Esophagus squamous epithelium (tissue), 5 donors: ENCODE measurements at regions not wholly inside any gene's neighbourhood (a gene's known extent, or its start where the extent isn't known, plus 50 kb on each side); places are given as distances from the start of the nearest gene placed in this dataset.

Experiments used
- DNase-seq: peaks from one replicate; lab custom pipeline; 2025; lab: John Stamatoyannopoulos, UW
- H3K27ac ChIP-seq, 4 donors: fragments of 200-600 bp; sonication (generic); one replicate each; pipeline ENCODE4 v1.5.1; 2016 to 2019; ENCODE audit warnings: mild to moderate bottlenecking in 1 of 4
- H3K27me3 ChIP-seq, 4 donors: fragments of 200-600 bp; sonication (generic); 1 replicate in 3 of 4; 2 replicates in 1 of 4; pipeline versions ENCODE4 v1.5.1 to v1.6.0; 2017 to 2021; ENCODE audit warnings: antibody characterized with exemption in 1 of 4
- H3K36me3 ChIP-seq, 3 donors: fragments of 200-600 bp; sonication (generic); one replicate each; pipeline ENCODE4 v1.5.1; 2016 to 2019
- H3K4me1 ChIP-seq, 3 donors: fragments of 200-600 bp; sonication (generic); one replicate each; pipeline ENCODE4 v1.5.1; 2017 to 2019
- H3K4me3 ChIP-seq, 4 donors: fragments of 200-600 bp; sonication (generic); 1 replicate in 3 of 4; 2 replicates in 1 of 4; pipeline ENCODE4 v1.5.1; 2016 to 2019; ENCODE audit warnings: mild to moderate bottlenecking in 2 of 4, moderate library complexity in 1 of 4
- H3K9me3 ChIP-seq, 3 donors: fragments of 200-600 bp; sonication (generic); one replicate each; pipeline ENCODE4 v1.5.1; 2016 to 2019
- POLR2A ChIP-seq, 4 donors: fragments of 450-650 bp; IDR thresholded peaks; one replicate each; pipeline ENCODE4 v1.6.1; 2017; ENCODE audit warnings: antibody characterized with exemption in 4 of 4, mild to moderate bottlenecking in 4 of 4, moderate library complexity in 3 of 4
- WGBS, 2 donors: methylation state at CpG; one replicate each; pipeline ENCODE4 v1.1.5; 2018; 5-methylcytosine and 5-hydroxymethylcytosine counted together
- intact Hi-C: fragments of 100-400 bp; cut with DNase I; formaldehyde crosslinking; loops from one replicate; pipeline ENCODE4 v1.15.0; 2022
- TF ChIP-seq, protein P1 (sequence below), 6 experiments: fragments of 450-650 bp in 4 of 6; fragments of 200-600 bp in 2 of 6; sonication (generic) in 2 of 6; IDR thresholded peaks; one replicate each; pipeline ENCODE4 v1.5.1; 2016 to 2019; ENCODE audit warnings: antibody characterized with exemption in 6 of 6, mild to moderate bottlenecking in 4 of 6, moderate library complexity in 4 of 6
- donor health status: DM: yes; HTN: yes; CAD: no.

GRCh38 chr1:209375671-209376365 lies 207.7 kb upstream of the CAMK1G start:
- Histone ChIP-seq H3K27me3 (no peaks in the 10 kb centered on the region), H3K27ac (no peak overlapping the region), H3K4me1 (peaks cover 5 to 46% (median 5%) of the 10 kb centered on the region in 3 donors), H3K4me3 (no peak overlapping the region), H3K36me3 (no peaks in the 10 kb centered on the region), H3K9me3 (no peaks in the 10 kb centered on the region)
- 52 to 64% methylated on average over 2 of the region's 2 CpGs for WGBS, 2 donors
- no peak for TF ChIP-seq POLR2A (IDR thresholded peaks at IDR 0.05)
- TF ChIP-seq, protein P1, sequence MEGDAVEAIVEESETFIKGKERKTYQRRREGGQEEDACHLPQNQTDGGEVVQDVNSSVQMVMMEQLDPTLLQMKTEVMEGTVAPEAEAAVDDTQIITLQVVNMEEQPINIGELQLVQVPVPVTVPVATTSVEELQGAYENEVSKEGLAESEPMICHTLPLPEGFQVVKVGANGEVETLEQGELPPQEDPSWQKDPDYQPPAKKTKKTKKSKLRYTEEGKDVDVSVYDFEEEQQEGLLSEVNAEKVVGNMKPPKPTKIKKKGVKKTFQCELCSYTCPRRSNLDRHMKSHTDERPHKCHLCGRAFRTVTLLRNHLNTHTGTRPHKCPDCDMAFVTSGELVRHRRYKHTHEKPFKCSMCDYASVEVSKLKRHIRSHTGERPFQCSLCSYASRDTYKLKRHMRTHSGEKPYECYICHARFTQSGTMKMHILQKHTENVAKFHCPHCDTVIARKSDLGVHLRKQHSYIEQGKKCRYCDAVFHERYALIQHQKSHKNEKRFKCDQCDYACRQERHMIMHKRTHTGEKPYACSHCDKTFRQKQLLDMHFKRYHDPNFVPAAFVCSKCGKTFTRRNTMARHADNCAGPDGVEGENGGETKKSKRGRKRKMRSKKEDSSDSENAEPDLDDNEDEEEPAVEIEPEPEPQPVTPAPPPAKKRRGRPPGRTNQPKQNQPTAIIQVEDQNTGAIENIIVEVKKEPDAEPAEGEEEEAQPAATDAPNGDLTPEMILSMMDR (IDR thresholded peaks at IDR 0.05): no peak
- DNase-seq: no peak
- intact Hi-C loops: no loop called here

GRCh38 chr1:209376774-209377173 lies 206.7 kb upstream of the CAMK1G start:
- no peaks in the 10 kb centered on the region for H3K36me3 ChIP-seq
- intact Hi-C loops: no loop called here
- H3K4me3 ChIP-seq: no peak overlapping the region
- no peaks in the 10 kb centered on the region for H3K27me3 ChIP-seq
- no peak for DNase-seq
- no peaks in the 10 kb centered on the region for H3K9me3 ChIP-seq
- H3K4me1 ChIP-seq: peaks cover 0 to 38% (median 5%) of the 10 kb centered on the region in 3 donors
- TF ChIP-seq, protein P1 (IDR thresholded peaks at IDR 0.05): no peak
- no peak for TF ChIP-seq POLR2A (IDR thresholded peaks at IDR 0.05)
- H3K27ac ChIP-seq: no peak overlapping the region

- DNase-seq: no peak
- Histone ChIP-seq H3K36me3 (no peaks in the 10 kb centered on the region), H3K27ac (no peak overlapping the region), H3K27me3 (no peaks in the 10 kb centered on the region), H3K9me3 (no peaks in the 10 kb centered on the region), H3K4me3 (no peak overlapping the region), H3K4me1 (peaks cover 0 to 48% (median 10%) of the 10 kb centered on the region in 3 donors)
- TF ChIP-seq POLR2A (IDR thresholded peaks at IDR 0.05): no peak
- TF ChIP-seq, protein P1 (IDR thresholded peaks at IDR 0.05): no peak
- intact Hi-C loops: no loop called here
- WGBS, 2 donors: 58 to 74% methylated on average over 2 of the region's 2 CpGs
These were observed 205.5 kb upstream of the CAMK1G start for GRCh38 chr1:209377995-209378394.

DNA sequence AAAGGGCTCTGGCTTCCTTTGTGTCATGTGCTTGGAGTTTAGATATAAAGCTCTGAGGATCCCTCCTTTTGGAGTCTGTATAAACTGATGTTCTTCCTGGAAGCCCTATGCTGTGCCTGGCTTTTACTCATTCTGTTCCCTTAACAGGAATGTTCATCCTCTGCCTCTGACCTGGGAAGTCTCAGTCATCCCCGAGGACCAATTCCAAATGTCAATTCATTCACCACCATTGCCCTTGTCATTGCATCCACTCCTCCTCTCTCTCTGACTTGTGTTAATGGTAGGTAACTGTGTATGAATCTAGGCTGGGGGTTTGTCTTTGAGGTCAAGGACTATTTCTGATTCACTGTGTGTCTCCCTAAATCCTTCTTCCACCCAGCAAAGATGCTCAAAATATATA lies 204.2 kb upstream of the CAMK1G start:
- Histone ChIP-seq H3K27me3 (no peaks in the 10 kb centered on the region), H3K4me1 (peaks cover 2 to 60% (median 10%) of the 10 kb centered on the region in 3 donors), H3K27ac (no peak overlapping the region), H3K4me3 (no peak overlapping the region), H3K36me3 (no peaks in the 10 kb centered on the region), H3K9me3 (no peaks in the 10 kb centered on the region)
- no peak for DNase-seq
- WGBS, 2 donors: 82 to 100% methylated on average over 1 of the region's 1 CpG
- no peak for TF ChIP-seq POLR2A (IDR thresholded peaks at IDR 0.05)
- TF ChIP-seq, protein P1 (IDR thresholded peaks at IDR 0.05): no peak
- intact Hi-C loops: no loop called here

DNA sequence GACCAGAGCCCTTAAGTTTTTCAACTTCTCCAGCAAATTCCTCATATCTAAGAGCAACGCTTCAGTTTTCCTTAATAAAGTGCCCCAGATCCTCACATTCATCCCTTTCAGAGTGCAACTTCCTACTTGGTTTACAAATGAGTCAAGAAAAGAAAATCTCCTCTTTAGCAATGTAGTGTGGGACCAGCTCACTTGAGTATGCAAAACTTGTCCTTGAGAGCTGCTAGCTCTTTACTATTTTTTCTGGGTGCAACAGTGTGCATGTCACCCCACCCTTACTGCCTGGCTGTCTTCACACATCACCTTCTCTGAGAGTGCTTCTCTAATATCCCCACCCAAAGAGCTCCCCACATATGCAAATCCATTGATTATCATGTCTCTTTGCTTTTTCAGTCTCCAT lies 203.1 kb upstream of the CAMK1G start:
- Histone ChIP-seq H3K4me1 (peaks cover 7 to 62% (median 12%) of the 10 kb centered on the region in 3 donors), H3K9me3 (no peaks in the 10 kb centered on the region), H3K4me3 (no peak overlapping the region), H3K27me3 (no peaks in the 10 kb centered on the region), H3K36me3 (no peaks in the 10 kb centered on the region), H3K27ac (no peak overlapping the region)
- TF ChIP-seq, protein P1 (IDR thresholded peaks at IDR 0.05): no peak
- TF ChIP-seq POLR2A (IDR thresholded peaks at IDR 0.05): no peak
- DNase-seq: no peak
- 78 to 83% methylated on average over 1 of the region's 1 CpG for WGBS, 2 donors
- intact Hi-C loops: no loop called here
